ENCODE measurements at regions not wholly inside any gene's neighbourhood (a gene's known extent, or its start where the extent isn't known, plus 50 kb on each side); places are given as distances from the start of the nearest gene placed in this dataset.

DNA sequence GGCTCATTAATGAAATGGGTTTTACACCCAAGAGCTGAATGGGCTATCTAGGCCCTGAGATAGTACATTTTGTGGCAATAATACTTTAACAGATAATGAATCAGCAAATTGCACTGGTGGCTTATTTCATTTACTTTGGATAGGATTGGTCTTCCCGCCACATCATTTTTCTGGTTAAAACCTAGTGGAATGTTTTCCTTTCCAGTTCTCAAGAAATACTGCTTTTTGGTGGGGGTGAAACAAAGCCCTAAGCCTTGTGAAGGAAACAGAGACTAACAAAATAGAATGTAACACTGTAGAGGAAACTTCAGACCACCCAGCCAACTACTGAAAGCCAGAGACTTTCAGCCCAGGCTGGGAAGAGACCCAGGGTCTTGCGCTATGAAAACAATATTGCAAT, 172.2 kb downstream of the HHIPL2 start:
- TF ChIP-seq, protein P1, sequence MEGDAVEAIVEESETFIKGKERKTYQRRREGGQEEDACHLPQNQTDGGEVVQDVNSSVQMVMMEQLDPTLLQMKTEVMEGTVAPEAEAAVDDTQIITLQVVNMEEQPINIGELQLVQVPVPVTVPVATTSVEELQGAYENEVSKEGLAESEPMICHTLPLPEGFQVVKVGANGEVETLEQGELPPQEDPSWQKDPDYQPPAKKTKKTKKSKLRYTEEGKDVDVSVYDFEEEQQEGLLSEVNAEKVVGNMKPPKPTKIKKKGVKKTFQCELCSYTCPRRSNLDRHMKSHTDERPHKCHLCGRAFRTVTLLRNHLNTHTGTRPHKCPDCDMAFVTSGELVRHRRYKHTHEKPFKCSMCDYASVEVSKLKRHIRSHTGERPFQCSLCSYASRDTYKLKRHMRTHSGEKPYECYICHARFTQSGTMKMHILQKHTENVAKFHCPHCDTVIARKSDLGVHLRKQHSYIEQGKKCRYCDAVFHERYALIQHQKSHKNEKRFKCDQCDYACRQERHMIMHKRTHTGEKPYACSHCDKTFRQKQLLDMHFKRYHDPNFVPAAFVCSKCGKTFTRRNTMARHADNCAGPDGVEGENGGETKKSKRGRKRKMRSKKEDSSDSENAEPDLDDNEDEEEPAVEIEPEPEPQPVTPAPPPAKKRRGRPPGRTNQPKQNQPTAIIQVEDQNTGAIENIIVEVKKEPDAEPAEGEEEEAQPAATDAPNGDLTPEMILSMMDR (IDR thresholded peaks at IDR 0.05; ENCODE audit: insufficient read depth, low read depth, low read length) = no peak
- no peak for TF ChIP-seq EZH2 (IDR thresholded peaks at IDR 0.05; ENCODE audit: insufficient read depth, low read length)
